ENCODE measurements at regions not wholly inside any gene's neighbourhood (a gene's known extent, or its start where the extent isn't known, plus 50 kb on each side); places are given as distances from the start of the nearest gene placed in this dataset.

- no peak for TF ChIP-seq CTCF (IDR thresholded peaks at IDR 0.05)
- no peak for TF ChIP-seq EZH2 (IDR thresholded peaks at IDR 0.05; ENCODE audit: borderline replicate concordance, insufficient read depth, low read depth, low read length, poor library complexity, severe bottlenecking)
These were observed 171.5 kb upstream of the FHL2 start for GRCh38 chr2:105570326-105570725.
